Stimulated activated naive B cell treated with anti-CD40 and anti-IgM and Interleukin-4, amounts not matched to agents 10 μg/mL and 1 μg/mL and 100 μg/mL, for 72 hours (primary cell): ENCODE measurements at regions not wholly inside any gene's neighbourhood (a gene's known extent, or its start where the extent isn't known, plus 50 kb on each side); places are given as distances from the start of the nearest gene placed in this dataset.
"Not testable (repeated sequence)": the region's sequence is repeated elsewhere in the genome, so short reads cannot be mapped to it uniquely, and the experiment has no call there.

Experiments
- ATAC-seq, 2 donors: fragments of 150-1000 bp; cut with Tn5 transposase; replicated peaks; 2 replicates each; pipeline ENCODE4 v1.10.0; 2021; ENCODE audit warnings: moderate library complexity in 1 of 2
- DNase-seq: peaks from one replicate; pipeline ENCODE4 v3.0.0; 2021
- H3K27ac Mint-ChIP-seq: one replicate; pipeline ENCODE4 v1.8.0; 2022; ENCODE audit warnings: mild to moderate bottlenecking, mixed read lengths
- H3K27me3 Mint-ChIP-seq, 2 donors: one replicate each; pipeline ENCODE4 v1.8.0; 2022; ENCODE audit warnings: mixed read lengths in 2 of 2
- H3K36me3 Mint-ChIP-seq, 2 donors: one replicate each; pipeline ENCODE4 v1.8.0; 2022; ENCODE audit warnings: mixed read lengths in 2 of 2, mild to moderate bottlenecking in 1 of 2
- H3K4me1 Mint-ChIP-seq, 2 donors: one replicate each; pipeline ENCODE4 v1.8.0; 2022; ENCODE audit warnings: mixed read lengths in 2 of 2, mild to moderate bottlenecking in 1 of 2
- H3K4me3 Mint-ChIP-seq, 2 donors: one replicate each; pipeline ENCODE4 v1.8.0; 2022; ENCODE audit warnings: mild to moderate bottlenecking in 2 of 2, mixed read lengths in 2 of 2, moderate library complexity in 1 of 2
- H3K9me3 Mint-ChIP-seq, 2 donors: one replicate each; pipeline ENCODE4 v1.8.0; 2022; ENCODE audit warnings: mixed read lengths in 2 of 2, mild to moderate bottlenecking in 1 of 2

GRCh38 chr15:84360902-84361301 is 125.3 kb downstream of the GOLGA6L4 start:
- H3K27ac Mint-ChIP-seq, H3K4me1 Mint-ChIP-seq, DNase-seq, H3K36me3 Mint-ChIP-seq, H3K9me3 Mint-ChIP-seq, H3K4me3 Mint-ChIP-seq, H3K27me3 Mint-ChIP-seq, ATAC-seq: not testable (repeated sequence)

- H3K27me3 Mint-ChIP-seq = peaks cover 23 to 29% of the 10 kb centered on the region in 2 donors
- H3K4me3 Mint-ChIP-seq, H3K27ac Mint-ChIP-seq, ATAC-seq, H3K9me3 Mint-ChIP-seq, H3K36me3 Mint-ChIP-seq, H3K4me1 Mint-ChIP-seq, DNase-seq: not testable (repeated sequence)
Observed at GRCh38 chr15:84384421-84384820, 148.8 kb downstream of the GOLGA6L4 start.

- Mint-ChIP-seq H3K27ac (no peak overlapping the region), H3K4me3 (no peak overlapping the region), H3K9me3 (peaks cover 0 to 2% of the 10 kb centered on the region in 2 donors), H3K4me1 (no peaks in the 10 kb centered on the region), H3K27me3 (peaks cover 48 to 56% of the 10 kb centered on the region in 2 donors), H3K36me3 (no peaks in the 10 kb centered on the region)
- ATAC-seq (no peak), DNase-seq (no peak)
Observed at GRCh38 chr15:84387086-84387485, 151.5 kb downstream of the GOLGA6L4 start.

DNA sequence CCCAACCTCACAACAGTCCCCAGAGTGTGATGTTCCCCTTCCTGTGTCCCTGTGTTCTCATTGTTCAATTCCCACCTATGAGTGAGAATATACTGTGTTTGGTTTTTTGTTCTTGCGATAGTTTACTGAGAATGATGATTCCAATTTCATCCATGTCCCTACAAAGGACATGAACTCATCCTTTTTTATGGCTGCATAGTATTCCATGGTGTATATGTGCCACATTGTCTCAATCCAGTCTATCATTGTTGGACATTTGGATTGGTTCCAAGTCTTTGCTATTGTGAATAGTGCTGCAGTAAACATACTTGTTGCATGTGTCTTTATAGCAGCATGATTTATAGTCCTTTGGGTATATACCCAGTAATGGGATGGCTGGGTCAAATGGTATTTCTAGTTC is 152.6 kb downstream of the GOLGA6L4 start:
- not testable (repeated sequence) for ATAC-seq, DNase-seq, H3K4me3 Mint-ChIP-seq, H3K4me1 Mint-ChIP-seq, H3K27ac Mint-ChIP-seq, H3K36me3 Mint-ChIP-seq, H3K9me3 Mint-ChIP-seq
- H3K27me3 Mint-ChIP-seq = peaks cover 49 to 57% of the 10 kb centered on the region in 2 donors

DNA sequence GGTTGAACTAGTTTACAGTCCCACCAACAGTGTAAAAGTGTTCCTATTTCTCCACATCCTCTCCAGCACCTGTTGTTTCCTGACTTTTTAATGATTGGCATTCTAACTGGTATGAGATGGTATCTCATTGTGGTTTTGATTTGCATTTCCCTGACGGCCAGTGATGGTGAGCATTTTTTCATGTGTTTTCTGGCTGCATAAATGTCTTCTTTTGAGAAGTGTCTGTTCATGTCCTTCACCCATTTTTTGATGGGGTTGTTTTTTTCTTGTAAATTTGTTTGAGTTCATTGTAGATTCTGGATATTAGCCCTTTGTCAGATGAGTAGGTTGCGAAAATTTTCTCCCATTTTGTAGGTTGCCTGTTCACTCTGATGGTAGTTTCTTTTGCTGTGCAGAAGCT is 153.1 kb downstream of the GOLGA6L4 start:
- not testable (repeated sequence) for H3K4me1 Mint-ChIP-seq, H3K36me3 Mint-ChIP-seq, H3K27ac Mint-ChIP-seq, DNase-seq, H3K9me3 Mint-ChIP-seq, ATAC-seq, H3K4me3 Mint-ChIP-seq
- peaks cover 49 to 57% of the 10 kb centered on the region in 2 donors for H3K27me3 Mint-ChIP-seq

DNA sequence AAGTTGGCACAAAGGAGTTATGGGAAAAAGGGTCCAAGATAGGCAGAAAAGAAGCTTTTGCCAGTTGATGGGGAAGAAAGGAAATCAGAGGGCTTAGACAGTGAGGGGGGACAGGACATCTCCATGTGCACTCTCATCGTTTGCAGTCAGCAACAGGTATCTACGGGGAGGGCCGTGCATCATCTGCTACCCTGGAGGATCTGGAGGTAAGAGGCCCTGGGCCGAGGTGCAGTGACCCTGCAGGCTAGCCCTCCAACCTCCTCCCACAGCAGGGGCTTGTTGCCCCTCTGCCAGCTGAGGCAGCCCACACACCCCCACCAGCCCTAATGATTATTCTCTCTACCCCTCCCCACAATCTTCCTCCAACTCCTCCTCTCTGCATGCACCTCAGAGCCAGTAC is 154.8 kb downstream of the GOLGA6L4 start:
- H3K36me3 Mint-ChIP-seq, H3K4me1 Mint-ChIP-seq, DNase-seq, H3K27ac Mint-ChIP-seq, H3K9me3 Mint-ChIP-seq, H3K4me3 Mint-ChIP-seq, ATAC-seq: not testable (repeated sequence)
- H3K27me3 Mint-ChIP-seq = peaks cover 46 to 48% of the 10 kb centered on the region in 2 donors

- H3K4me3 Mint-ChIP-seq = no peak overlapping the region
- ATAC-seq (no peak), DNase-seq (no peak)
- H3K4me1 Mint-ChIP-seq = peaks cover 0 to 2% of the 10 kb centered on the region in 2 donors
- H3K36me3 Mint-ChIP-seq = no peaks in the 10 kb centered on the region
- H3K27ac Mint-ChIP-seq = no peak overlapping the region
- peaks cover 0 to 2% of the 10 kb centered on the region in 2 donors for H3K9me3 Mint-ChIP-seq
- H3K27me3 Mint-ChIP-seq = peaks cover 46 to 48% of the 10 kb centered on the region in 2 donors
Observed at GRCh38 chr15:84391191-84391590, 155.6 kb downstream of the GOLGA6L4 start.

DNA sequence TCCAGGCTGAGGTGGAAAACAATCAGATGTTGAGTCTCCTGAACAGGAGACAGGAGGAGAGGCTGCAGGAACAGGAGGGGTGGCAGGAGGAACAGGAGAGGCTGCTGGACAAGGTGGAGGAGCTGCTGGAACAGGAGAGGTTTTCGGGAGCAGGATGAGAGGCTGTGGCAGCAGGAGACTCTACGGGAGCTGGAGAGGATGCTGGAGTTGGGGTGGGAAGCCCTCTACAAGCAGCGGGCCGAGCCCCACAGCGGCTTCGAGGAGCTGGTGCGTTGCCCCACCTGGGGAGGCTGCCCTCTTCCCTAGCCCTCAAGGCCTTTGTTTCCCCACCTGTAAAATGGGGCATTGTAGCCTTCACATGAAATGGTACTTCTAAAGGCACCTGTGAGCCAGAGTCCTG is 156.4 kb downstream of the GOLGA6L4 start:
- H3K27me3 Mint-ChIP-seq = peaks cover 44 to 45% of the 10 kb centered on the region in 2 donors
- H3K36me3 Mint-ChIP-seq, DNase-seq, H3K4me1 Mint-ChIP-seq, H3K9me3 Mint-ChIP-seq, ATAC-seq, H3K4me3 Mint-ChIP-seq, H3K27ac Mint-ChIP-seq: not testable (repeated sequence)

DNA sequence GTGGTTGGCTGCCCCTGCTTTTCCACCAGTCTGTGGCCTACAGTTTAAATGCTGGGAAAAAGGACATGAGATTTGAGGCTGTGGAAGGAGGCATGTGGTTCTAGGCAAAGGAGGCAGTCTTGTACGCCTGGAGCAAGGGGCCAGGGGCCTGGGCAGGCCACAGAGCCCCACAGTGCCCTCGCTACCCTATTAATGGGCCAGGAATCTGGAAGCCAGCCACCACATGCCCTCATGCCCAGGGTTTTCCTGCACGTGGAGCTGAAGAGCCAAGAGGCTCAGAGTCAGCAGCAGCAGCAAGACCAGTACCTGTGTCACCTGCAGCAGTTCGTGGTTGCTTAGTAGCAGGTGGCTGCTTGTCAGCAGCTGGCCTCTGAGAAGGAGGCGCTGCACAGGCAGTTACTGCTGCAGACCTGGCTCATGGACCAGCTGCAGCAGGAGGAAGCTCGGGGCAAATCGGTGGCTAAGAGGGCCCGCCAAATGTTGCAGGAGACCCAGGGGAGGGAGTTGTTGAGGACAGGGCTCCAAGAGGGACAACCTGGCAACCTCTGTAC is 157.9 kb downstream of the GOLGA6L4 start:
- not testable (repeated sequence) for DNase-seq, H3K4me3 Mint-ChIP-seq, H3K9me3 Mint-ChIP-seq, H3K27ac Mint-ChIP-seq, H3K36me3 Mint-ChIP-seq, H3K4me1 Mint-ChIP-seq, ATAC-seq
- peaks cover 34 to 40% of the 10 kb centered on the region in 2 donors for H3K27me3 Mint-ChIP-seq

DNA sequence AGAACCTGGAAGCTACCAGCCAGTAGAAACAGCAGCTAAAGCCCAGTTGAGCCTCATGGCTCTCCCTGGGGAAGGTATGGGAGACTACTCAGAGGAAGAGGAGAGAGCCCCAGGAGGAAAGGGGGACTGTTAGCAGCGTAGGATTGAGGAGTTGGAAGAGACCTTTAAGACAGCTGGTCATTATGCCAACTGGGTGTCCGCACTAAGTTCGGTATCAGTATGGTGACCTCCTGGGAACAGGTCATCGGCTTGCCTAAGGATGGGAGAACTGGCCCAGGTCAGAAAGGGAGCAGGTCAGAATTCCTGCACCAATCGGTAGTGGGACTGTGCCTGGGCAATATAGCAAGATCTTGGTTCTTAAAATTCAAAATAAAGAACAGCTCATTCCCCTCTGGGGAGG is 158.4 kb downstream of the GOLGA6L4 start:
- H3K9me3 Mint-ChIP-seq, H3K4me3 Mint-ChIP-seq, H3K27ac Mint-ChIP-seq, H3K36me3 Mint-ChIP-seq, DNase-seq, H3K4me1 Mint-ChIP-seq, ATAC-seq: not testable (repeated sequence)
- peaks cover 30 to 37% of the 10 kb centered on the region in 2 donors for H3K27me3 Mint-ChIP-seq

DNA sequence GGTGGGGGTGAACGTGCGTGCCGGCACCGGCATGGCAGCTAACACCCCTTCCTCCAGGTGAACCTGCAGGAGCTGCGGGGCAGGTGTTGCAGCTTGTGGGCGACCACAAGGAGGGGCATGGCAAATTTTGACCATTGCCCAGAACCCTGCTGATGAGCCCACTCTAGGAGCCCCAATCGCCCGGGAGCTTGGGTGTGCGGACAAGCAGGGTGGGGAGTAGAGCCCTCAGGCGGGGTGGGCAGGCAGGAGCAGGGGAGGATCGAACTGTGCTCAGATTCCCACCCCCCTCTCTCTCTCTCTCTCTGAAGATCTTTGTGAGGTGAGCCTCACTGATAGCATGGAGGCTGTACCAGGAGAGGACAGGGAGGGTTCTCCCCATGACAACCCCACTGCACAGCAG is 159.8 kb downstream of the GOLGA6L4 start:
- not testable (repeated sequence) for H3K27ac Mint-ChIP-seq, H3K9me3 Mint-ChIP-seq, H3K4me1 Mint-ChIP-seq, H3K4me3 Mint-ChIP-seq, H3K36me3 Mint-ChIP-seq, DNase-seq, ATAC-seq
- peaks cover 18 to 27% of the 10 kb centered on the region in 2 donors for H3K27me3 Mint-ChIP-seq

DNA sequence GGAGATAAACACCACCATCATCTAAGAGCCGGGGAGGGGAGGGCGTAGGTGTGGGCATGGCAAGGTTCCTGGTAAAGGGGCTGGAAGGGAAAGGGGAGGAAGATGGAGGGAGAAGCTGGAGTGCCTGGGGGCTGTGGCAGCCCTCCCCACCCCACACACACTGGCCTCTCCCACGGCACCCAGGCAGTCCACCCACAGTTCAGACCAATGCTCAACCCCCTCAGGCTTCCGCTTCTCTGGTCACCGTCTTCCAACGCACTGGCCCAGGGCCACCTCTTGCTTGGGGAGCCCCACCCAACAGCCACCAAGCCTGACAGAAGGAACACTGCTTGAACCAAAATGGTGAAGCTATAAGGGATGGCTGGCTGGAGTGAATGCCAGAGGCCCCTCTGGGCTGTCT is 160.3 kb downstream of the GOLGA6L4 start:
- H3K27me3 Mint-ChIP-seq = peaks cover 13 to 22% of the 10 kb centered on the region in 2 donors
- ATAC-seq, H3K27ac Mint-ChIP-seq, H3K36me3 Mint-ChIP-seq, DNase-seq, H3K4me3 Mint-ChIP-seq, H3K4me1 Mint-ChIP-seq, H3K9me3 Mint-ChIP-seq: not testable (repeated sequence)

GRCh38 chr15:84397066-84397465 is 161.5 kb downstream of the GOLGA6L4 start:
- not testable (repeated sequence) for H3K36me3 Mint-ChIP-seq, H3K4me1 Mint-ChIP-seq, DNase-seq, ATAC-seq, H3K27ac Mint-ChIP-seq, H3K4me3 Mint-ChIP-seq, H3K9me3 Mint-ChIP-seq
- H3K27me3 Mint-ChIP-seq = peaks cover 8 to 10% of the 10 kb centered on the region in 2 donors

- ATAC-seq, H3K4me1 Mint-ChIP-seq, H3K36me3 Mint-ChIP-seq, H3K27me3 Mint-ChIP-seq, H3K9me3 Mint-ChIP-seq, H3K4me3 Mint-ChIP-seq, H3K27ac Mint-ChIP-seq, DNase-seq: not testable (repeated sequence)
Observed at GRCh38 chr15:84398087-84398486, 162.5 kb downstream of the GOLGA6L4 start.

DNA sequence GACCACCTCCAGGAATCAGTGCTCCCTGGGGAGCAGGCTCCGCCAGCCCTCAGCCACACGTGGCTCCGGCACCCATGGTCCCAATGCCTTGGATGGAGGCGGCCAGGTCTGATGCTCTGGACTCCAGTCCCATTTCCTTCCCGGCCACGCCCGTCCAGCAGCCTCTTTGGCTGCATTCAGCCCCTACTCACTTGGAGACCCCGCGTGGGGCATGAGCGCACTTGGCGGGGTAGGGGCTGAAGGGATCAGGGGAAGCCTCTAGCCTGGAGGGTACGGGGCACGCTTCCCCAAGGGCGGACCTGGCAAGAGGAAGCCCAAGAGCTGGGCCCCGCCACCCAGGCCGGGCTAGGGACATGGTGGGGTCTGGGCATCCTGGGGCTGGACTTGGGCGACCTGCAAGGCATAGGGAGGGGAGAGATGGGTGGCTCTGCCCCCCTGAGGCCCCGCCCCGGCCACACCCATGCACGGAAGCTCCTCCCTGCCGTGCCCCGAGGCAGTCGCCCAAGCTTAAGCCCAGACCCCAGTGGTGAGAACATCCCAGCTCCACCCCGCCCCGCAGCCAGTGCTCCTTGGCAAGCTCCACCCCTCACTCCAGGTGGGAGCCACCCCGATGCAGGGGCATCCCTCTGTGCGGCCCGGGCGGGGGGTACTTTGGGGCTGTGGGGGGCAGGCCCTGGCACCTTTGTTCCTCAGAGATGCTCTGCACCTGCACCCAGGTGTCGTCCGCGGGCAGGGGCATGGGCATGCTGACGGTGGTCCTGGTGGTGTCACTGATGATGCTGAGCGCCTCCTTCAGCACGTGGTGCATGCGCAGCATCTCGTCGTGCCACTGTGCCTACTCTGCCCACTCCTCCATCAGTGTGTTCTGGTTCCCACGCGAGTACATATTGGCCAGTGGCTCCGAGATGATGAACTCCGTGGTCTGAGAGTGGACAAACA is 163.5 kb downstream of the GOLGA6L4 start:
- Mint-ChIP-seq H3K4me1 (peaks cover 0 to under 1% of the 10 kb centered on the region in 2 donors), H3K9me3 (no peaks in the 10 kb centered on the region), H3K36me3 (no peaks in the 10 kb centered on the region), H3K4me3 (no peak overlapping the region), H3K27me3 (peaks cover 6 to 7% of the 10 kb centered on the region in 2 donors), H3K27ac (no peak overlapping the region)
- ATAC-seq (no peak), DNase-seq (no peak)
